PC-9 (cell line): ENCODE measurements at regions not wholly inside any gene's neighbourhood (a gene's known extent, or its start where the extent isn't known, plus 50 kb on each side); places are given as distances from the start of the nearest gene placed in this dataset.

Experiments
- BruUV-seq: library from RNA; stranded (reverse); fragments of 400-500 nt; replicated peaks from 2 replicates; lab custom pipeline; 2021; lab: Mats Ljungman, UMichigan
- CTCF ChIA-PET: fragments of 300-600 bp; sonication (Branson Sonifier 250); formaldehyde crosslinking; loops from one replicate; lab custom pipeline; 2022; ENCODE audit warnings: antibody characterized with exemption; lab: Charles Lee
- POLR2A ChIA-PET: fragments of 300-600 bp; sonication (Branson Sonifier 250); formaldehyde crosslinking; loops from one replicate; lab custom pipeline; 2022; ENCODE audit warnings: antibody characterized with exemption; ENCODE audit not compliant: unreplicated experiment; lab: Charles Lee
- DNase-seq, 2 experiments: peaks; one replicate each; pipeline versions ENCODE4 v3.0.0 to v3.0.0-alpha.2; 2015 to 2022; ENCODE audit warnings: mixed read lengths in 1 of 2
- H2AFZ ChIP-seq: fragments of 200-600 bp; sonication (generic); 2 replicates; pipeline ENCODE4 v1.8.1; 2017; ENCODE audit warnings: antibody characterized with exemption
- H3F3A ChIP-seq: fragments of 200-600 bp; sonication (generic); 2 replicates; pipeline ENCODE4 v1.8.1; 2017; ENCODE audit warnings: antibody characterized with exemption, mild to moderate bottlenecking, low read depth; ENCODE audit not compliant: insufficient read depth
- H3K27ac ChIP-seq: fragments of 200-600 bp; sonication (generic); 2 replicates; pipeline ENCODE4 v1.6.1; 2016; ENCODE audit warnings: mixed run types
- H3K27me3 ChIP-seq: fragments of 200-600 bp; sonication (generic); 2 replicates; pipeline ENCODE4 v1.6.1; 2016; ENCODE audit warnings: low read depth, mixed run types; ENCODE audit not compliant: insufficient read depth
- H3K36me3 ChIP-seq: fragments of 200-600 bp; sonication (generic); 2 replicates; pipeline ENCODE4 v1.6.1; 2016; ENCODE audit warnings: low read depth, mixed run types
- H3K4me1 ChIP-seq: fragments of 200-600 bp; sonication (generic); replicated peaks from 2 replicates; pipeline ENCODE4 v1.6.1; 2016; ENCODE audit warnings: mixed run types; ENCODE audit not compliant: insufficient read depth
- H3K4me2 ChIP-seq: fragments of 200-600 bp; sonication (generic); 2 replicates; pipeline ENCODE4 v1.6.1; 2017; ENCODE audit warnings: mixed run types
- H3K4me3 ChIP-seq: fragments of 200-600 bp; sonication (generic); 2 replicates; pipeline ENCODE4 v1.6.1; 2016; ENCODE audit warnings: mixed run types
- H3K79me2 ChIP-seq: fragments of 200-600 bp; sonication (generic); 2 replicates; pipeline ENCODE4 v1.6.1; 2017; ENCODE audit warnings: low read depth, mixed run types
- H3K9me2 ChIP-seq: fragments of 200-600 bp; sonication (generic); 2 replicates; pipeline ENCODE4 v1.8.1; 2017; ENCODE audit warnings: mild to moderate bottlenecking; ENCODE audit not compliant: insufficient read depth
- H3K9me3 ChIP-seq: fragments of 200-600 bp; sonication (generic); 2 replicates; pipeline ENCODE4 v1.8.1; 2016; ENCODE audit warnings: low read depth; ENCODE audit not compliant: insufficient read depth
- H4K20me1 ChIP-seq: fragments of 200-600 bp; sonication (generic); 2 replicates; pipeline ENCODE4 v1.8.1; 2017; ENCODE audit not compliant: insufficient read depth
- CTCF ChIP-seq: fragments of 200-600 bp; sonication (generic); conservative IDR thresholded peaks from 2 replicates; pipeline ENCODE4 v1.6.1; 2017; ENCODE audit warnings: mixed run types, antibody characterized with exemption, mild to moderate bottlenecking, moderate library complexity
- EZH2 ChIP-seq: fragments of 200-600 bp; sonication (generic); IDR thresholded peaks from 2 replicates; pipeline ENCODE4 v1.8.0; 2017; ENCODE audit warnings: antibody characterized with exemption, low read depth
- intact Hi-C: fragments of 100-400 bp; cut with micrococcal nuclease; formaldehyde crosslinking; loops from one replicate; pipeline ENCODE4 v1.10.0; 2022; ENCODE audit not compliant: unreplicated experiment

- H3F3A ChIP-seq, result no peaks in the 10 kb centered on the region
- no peak overlapping the region for H2AFZ ChIP-seq
- no peaks in the 10 kb centered on the region for H3K36me3 ChIP-seq
- no peaks in the 10 kb centered on the region for H4K20me1 ChIP-seq
- H3K4me1 ChIP-seq, result peaks cover 9% of the 10 kb centered on the region
- no peak overlapping the region for H3K4me3 ChIP-seq
- TF ChIP-seq EZH2, result no peak
- no peak for TF ChIP-seq CTCF
- H3K9me3 ChIP-seq, result no peaks in the 10 kb centered on the region
- H3K79me2 ChIP-seq, result no peaks in the 10 kb centered on the region
- peak overlapping the region; percentile 31; the same call in 1 of the 2 replicates for H3K4me2 ChIP-seq
- BruUV-seq, result no TSS peak
- H3K27ac ChIP-seq, result no peak overlapping the region
- H3K9me2 ChIP-seq, result no peaks in the 10 kb centered on the region
- POLR2A ChIA-PET, result interaction anchor here (0.6 kb wide), 1 partner anchor 278 kb away, joined by 5 read pairs; no protein-coding TSS in a partner anchor
- H3K27me3 ChIP-seq, result no peaks in the 10 kb centered on the region
- CTCF ChIA-PET, result no interaction called here
- DNase-seq, result no peak
- intact Hi-C loops, result no loop called here
Measured at GRCh38 chr6:56297022-56297989, 49.9 kb upstream of the COL21A1 start.
